Activated naive CD8-positive, alpha-beta T cell treated with anti-CD3 and anti-CD28 coated beads, Interleukin-2, amount 10 ng/mL, durations not matched to agents 7 days and 5 days (primary cell): ENCODE measurements at regions not wholly inside any gene's neighbourhood (a gene's known extent, or its start where the extent isn't known, plus 50 kb on each side); places are given as distances from the start of the nearest gene placed in this dataset.

ENCODE experiments used
- ATAC-seq: fragments of 150-1000 bp; cut with Tn5 transposase; one replicate; pipeline ENCODE4 v1.10.0; 2021; ENCODE audit warnings: low read depth, moderate library complexity
- POLR2A ChIA-PET: fragments of 350-600 bp; sonication (Branson Sonifier 250); formaldehyde crosslinking; loops from one replicate; lab custom pipeline; 2021; ENCODE audit warnings: antibody characterized with exemption; lab: Charles Lee
- DNase-seq: peaks from one replicate; pipeline ENCODE4 v3.0.0; 2021
- H3K27ac Mint-ChIP-seq: one replicate; pipeline ENCODE4 v1.8.0; 2022; ENCODE audit warnings: mild to moderate bottlenecking, mixed read lengths
- H3K27me3 Mint-ChIP-seq: one replicate; pipeline ENCODE4 v1.8.0; 2022; ENCODE audit warnings: mild to moderate bottlenecking, moderate library complexity, mixed read lengths
- H3K36me3 Mint-ChIP-seq: one replicate; pipeline ENCODE4 v1.8.0; 2021; ENCODE audit warnings: mild to moderate bottlenecking, mixed read lengths
- H3K4me1 Mint-ChIP-seq: one replicate; pipeline ENCODE4 v1.8.0; 2021; ENCODE audit warnings: mixed read lengths
- H3K4me3 Mint-ChIP-seq: one replicate; pipeline ENCODE4 v1.8.0; 2022; ENCODE audit warnings: mild to moderate bottlenecking, moderate library complexity, mixed read lengths
- H3K9me3 Mint-ChIP-seq: one replicate; pipeline ENCODE4 v1.8.0; 2021; ENCODE audit warnings: mixed read lengths

- no peak for DNase-seq
- no peaks in the 10 kb centered on the region for H3K27me3 Mint-ChIP-seq
- H3K27ac Mint-ChIP-seq, result no peak overlapping the region
- H3K36me3 Mint-ChIP-seq, result no peaks in the 10 kb centered on the region
- POLR2A ChIA-PET, result no interaction called here
- no peak overlapping the region for H3K4me3 Mint-ChIP-seq
- H3K4me1 Mint-ChIP-seq, result no peaks in the 10 kb centered on the region
- H3K9me3 Mint-ChIP-seq, result no peaks in the 10 kb centered on the region
- no peak for ATAC-seq
These were observed 115.3 kb upstream of the CELF4 start for GRCh38 chr18:37680911-37681310.

DNA sequence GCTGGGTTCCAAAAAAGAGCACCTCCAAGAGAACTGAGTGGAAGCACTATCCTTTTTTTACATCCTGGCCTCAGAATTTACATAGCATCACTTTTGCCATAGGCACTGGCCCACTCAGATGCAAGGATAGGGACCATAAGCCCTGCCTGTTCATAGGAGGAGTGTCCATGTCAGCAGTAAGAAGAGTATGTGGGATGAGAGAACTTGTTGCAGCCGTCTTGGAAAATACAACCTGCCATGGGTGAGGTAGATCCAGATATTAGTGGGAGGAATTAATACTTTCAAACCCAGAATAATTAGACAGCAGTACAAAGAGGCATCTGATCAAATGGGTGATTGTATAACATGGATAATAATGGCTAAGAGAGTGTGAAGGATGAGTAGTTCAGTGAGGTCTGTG is 110.7 kb upstream of the CELF4 start:
- no peaks in the 10 kb centered on the region for H3K27me3 Mint-ChIP-seq
- ATAC-seq, result no peak
- no peaks in the 10 kb centered on the region for H3K36me3 Mint-ChIP-seq
- no peak for DNase-seq
- peaks cover 1% of the 10 kb centered on the region for H3K9me3 Mint-ChIP-seq
- H3K4me3 Mint-ChIP-seq, result no peak overlapping the region
- no peak overlapping the region for H3K27ac Mint-ChIP-seq
- POLR2A ChIA-PET, result no interaction called here
- H3K4me1 Mint-ChIP-seq, result no peaks in the 10 kb centered on the region

DNA sequence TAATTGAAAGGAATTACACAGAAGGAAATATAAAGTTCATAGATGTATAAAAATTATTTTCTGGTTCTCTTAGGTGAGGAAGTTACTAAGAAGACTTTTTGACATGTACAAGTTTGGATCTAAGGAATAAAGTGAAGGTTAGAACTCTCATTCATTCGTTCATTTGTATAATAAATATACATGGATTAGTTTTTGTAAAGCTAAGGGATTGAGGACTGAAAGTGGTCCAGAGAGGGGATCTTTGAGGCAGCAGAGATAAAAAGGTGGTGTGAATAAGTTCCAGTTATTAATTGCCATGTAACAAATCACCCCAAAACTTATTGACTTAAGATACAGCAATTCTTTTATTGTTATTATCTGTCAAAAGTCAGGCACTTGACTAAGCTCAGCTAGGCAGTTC is 110.1 kb upstream of the CELF4 start:
- no peaks in the 10 kb centered on the region for H3K27me3 Mint-ChIP-seq
- H3K27ac Mint-ChIP-seq, result no peak overlapping the region
- ATAC-seq, result no peak
- H3K9me3 Mint-ChIP-seq, result peaks cover 1% of the 10 kb centered on the region
- POLR2A ChIA-PET, result no interaction called here
- H3K4me3 Mint-ChIP-seq, result no peak overlapping the region
- no peak for DNase-seq
- no peaks in the 10 kb centered on the region for H3K4me1 Mint-ChIP-seq
- no peaks in the 10 kb centered on the region for H3K36me3 Mint-ChIP-seq

- Mint-ChIP-seq H3K4me1 (no peaks in the 10 kb centered on the region), H3K27me3 (no peaks in the 10 kb centered on the region), H3K36me3 (no peaks in the 10 kb centered on the region), H3K27ac (no peak overlapping the region), H3K4me3 (no peak overlapping the region), H3K9me3 (peaks cover 1% of the 10 kb centered on the region)
- DNase-seq (no peak), ATAC-seq (no peak)
- POLR2A ChIA-PET, result no interaction called here
These were observed 109.0 kb upstream of the CELF4 start for GRCh38 chr18:37674570-37674969.

DNA sequence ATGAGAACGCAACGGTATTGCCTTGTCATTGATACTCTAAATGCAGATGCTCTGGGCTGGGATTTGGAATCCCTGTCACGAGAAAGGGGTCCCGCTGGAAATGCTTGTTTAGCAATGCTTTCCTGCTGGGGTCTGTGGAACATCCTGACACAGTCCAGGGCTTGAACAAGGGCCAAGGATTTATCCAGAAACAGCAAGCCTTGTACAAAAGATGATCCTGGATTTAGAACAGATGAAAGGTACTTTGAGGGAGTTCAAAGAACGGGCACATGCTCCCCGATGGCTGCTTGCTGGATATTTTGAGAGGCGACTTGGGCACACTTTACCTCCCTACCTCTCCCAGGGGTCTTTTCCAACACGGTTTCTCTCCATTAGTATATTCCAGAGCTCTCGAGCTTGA is 108.1 kb upstream of the CELF4 start:
- POLR2A ChIA-PET, result no interaction called here
- H3K27ac Mint-ChIP-seq, result no peak overlapping the region
- no peak for DNase-seq
- H3K4me1 Mint-ChIP-seq, result no peaks in the 10 kb centered on the region
- peaks cover 1% of the 10 kb centered on the region for H3K9me3 Mint-ChIP-seq
- ATAC-seq, result no peak
- no peak overlapping the region for H3K4me3 Mint-ChIP-seq
- H3K36me3 Mint-ChIP-seq, result no peaks in the 10 kb centered on the region
- H3K27me3 Mint-ChIP-seq, result no peaks in the 10 kb centered on the region

DNA sequence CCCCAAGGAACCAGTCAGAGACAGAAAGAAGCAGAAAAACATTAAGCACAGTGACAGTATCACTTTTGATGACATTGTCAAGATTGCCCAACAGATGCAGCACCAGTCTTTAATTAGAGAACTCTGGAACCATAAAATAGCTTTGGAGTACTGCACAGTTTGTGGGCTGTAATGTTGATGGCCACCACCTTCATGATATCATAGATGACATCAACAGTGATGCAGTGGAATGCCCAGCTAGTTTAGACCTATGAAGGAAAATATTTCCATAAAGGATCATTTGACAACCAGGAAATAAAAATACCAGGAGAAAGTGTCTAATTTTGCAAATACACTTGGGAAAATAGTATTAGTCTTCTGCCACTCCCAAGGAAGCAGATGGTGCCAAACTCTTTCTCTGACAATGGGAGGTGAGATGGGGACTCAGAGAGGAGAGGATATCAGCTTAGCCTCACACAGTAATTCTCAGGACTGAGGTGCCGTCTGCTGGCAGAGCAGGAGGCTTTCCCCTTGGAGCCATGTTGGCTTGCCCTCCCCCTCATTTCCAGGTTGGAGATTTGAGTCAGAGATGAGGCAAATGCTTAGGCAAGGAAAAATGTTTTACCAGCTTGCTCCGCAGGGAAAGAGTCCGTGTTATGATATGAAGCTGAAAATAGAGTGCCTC is 107.5 kb upstream of the CELF4 start:
- H3K36me3 Mint-ChIP-seq, result no peaks in the 10 kb centered on the region
- POLR2A ChIA-PET, result no interaction called here

DNA sequence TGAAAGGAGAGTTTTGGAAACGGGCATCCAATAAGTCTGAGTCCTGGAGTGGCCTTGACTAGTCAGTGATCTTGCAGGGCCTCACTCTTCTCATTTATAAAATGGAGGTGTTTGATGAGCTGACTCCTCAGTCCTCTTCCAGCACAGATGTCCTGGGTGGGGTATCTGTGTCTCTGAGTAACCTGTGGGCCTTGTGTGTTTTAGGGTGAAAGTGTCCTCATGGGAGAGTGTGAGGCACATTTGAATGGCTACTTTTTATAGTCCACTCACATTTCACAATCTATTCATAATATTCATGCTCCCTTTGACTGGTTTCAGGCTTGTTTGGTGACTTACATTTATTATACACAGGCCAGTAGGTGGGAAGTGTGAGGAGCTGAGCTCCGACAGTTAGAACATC is 106.4 kb upstream of the CELF4 start:
- POLR2A ChIA-PET, result interaction anchor here (0.6 kb wide), 1 partner anchor 1704 kb away, joined by 4 read pairs; no protein-coding TSS in a partner anchor
- Mint-ChIP-seq H3K36me3 (no peaks in the 10 kb centered on the region), H3K27ac (no peak overlapping the region), H3K4me1 (no peaks in the 10 kb centered on the region), H3K4me3 (no peak overlapping the region), H3K27me3 (no peaks in the 10 kb centered on the region), H3K9me3 (peaks cover 1% of the 10 kb centered on the region)
- no peak for DNase-seq
- no peak for ATAC-seq

More for the DNA sequence above, 107.5 kb upstream of the CELF4 start:
- peaks cover 1% of the 10 kb centered on the region for H3K9me3 Mint-ChIP-seq
- ATAC-seq (no peak), DNase-seq (no peak)
- H3K27ac Mint-ChIP-seq, result no peak overlapping the region
- H3K4me3 Mint-ChIP-seq, result no peak overlapping the region
- no peaks in the 10 kb centered on the region for H3K27me3 Mint-ChIP-seq
- no peaks in the 10 kb centered on the region for H3K4me1 Mint-ChIP-seq

GRCh38 chr18:37671530-37671929 is 105.9 kb upstream of the CELF4 start:
- peaks cover 1% of the 10 kb centered on the region for H3K9me3 Mint-ChIP-seq
- no peaks in the 10 kb centered on the region for H3K36me3 Mint-ChIP-seq
- POLR2A ChIA-PET, result no interaction called here
- H3K27me3 Mint-ChIP-seq, result no peaks in the 10 kb centered on the region
- no peaks in the 10 kb centered on the region for H3K4me1 Mint-ChIP-seq
- DNase-seq (no peak), ATAC-seq (no peak)
- H3K4me3 Mint-ChIP-seq, result no peak overlapping the region
- no peak overlapping the region for H3K27ac Mint-ChIP-seq

DNA sequence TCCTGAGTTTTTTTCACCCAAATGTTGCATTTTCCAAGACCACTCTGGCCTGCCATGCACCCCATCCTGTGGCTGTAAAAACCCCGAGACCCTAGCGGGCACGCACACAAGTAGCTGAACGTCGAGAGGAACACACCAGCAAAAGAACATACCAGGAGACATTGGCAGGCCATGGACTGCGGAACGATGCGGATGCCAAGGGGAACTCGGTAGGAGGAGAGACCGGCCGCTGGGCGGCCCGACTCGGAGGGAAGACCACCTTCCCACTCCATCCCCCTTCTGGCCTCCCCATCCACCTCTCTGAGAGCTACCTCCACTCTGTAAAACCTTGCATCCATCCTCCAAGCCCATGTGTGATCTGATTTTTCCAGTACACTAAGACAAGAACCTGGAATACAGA is 105.5 kb upstream of the CELF4 start:
- no peaks in the 10 kb centered on the region for H3K27me3 Mint-ChIP-seq
- no peak for ATAC-seq
- POLR2A ChIA-PET, result no interaction called here
- H3K4me3 Mint-ChIP-seq, result no peak overlapping the region
- no peak for DNase-seq
- H3K27ac Mint-ChIP-seq, result no peak overlapping the region
- H3K36me3 Mint-ChIP-seq, result no peaks in the 10 kb centered on the region
- H3K9me3 Mint-ChIP-seq, result peaks cover 1% of the 10 kb centered on the region
- H3K4me1 Mint-ChIP-seq, result no peaks in the 10 kb centered on the region

GRCh38 chr18:37669991-37670534 is 104.5 kb upstream of the CELF4 start:
- H3K4me3 Mint-ChIP-seq, result no peak overlapping the region
- H3K27me3 Mint-ChIP-seq, result no peaks in the 10 kb centered on the region
- H3K9me3 Mint-ChIP-seq, result no peaks in the 10 kb centered on the region
- no peaks in the 10 kb centered on the region for H3K36me3 Mint-ChIP-seq
- no peak for ATAC-seq
- POLR2A ChIA-PET, result no interaction called here
- no peak for DNase-seq
- no peaks in the 10 kb centered on the region for H3K4me1 Mint-ChIP-seq
- H3K27ac Mint-ChIP-seq, result no peak overlapping the region

DNA sequence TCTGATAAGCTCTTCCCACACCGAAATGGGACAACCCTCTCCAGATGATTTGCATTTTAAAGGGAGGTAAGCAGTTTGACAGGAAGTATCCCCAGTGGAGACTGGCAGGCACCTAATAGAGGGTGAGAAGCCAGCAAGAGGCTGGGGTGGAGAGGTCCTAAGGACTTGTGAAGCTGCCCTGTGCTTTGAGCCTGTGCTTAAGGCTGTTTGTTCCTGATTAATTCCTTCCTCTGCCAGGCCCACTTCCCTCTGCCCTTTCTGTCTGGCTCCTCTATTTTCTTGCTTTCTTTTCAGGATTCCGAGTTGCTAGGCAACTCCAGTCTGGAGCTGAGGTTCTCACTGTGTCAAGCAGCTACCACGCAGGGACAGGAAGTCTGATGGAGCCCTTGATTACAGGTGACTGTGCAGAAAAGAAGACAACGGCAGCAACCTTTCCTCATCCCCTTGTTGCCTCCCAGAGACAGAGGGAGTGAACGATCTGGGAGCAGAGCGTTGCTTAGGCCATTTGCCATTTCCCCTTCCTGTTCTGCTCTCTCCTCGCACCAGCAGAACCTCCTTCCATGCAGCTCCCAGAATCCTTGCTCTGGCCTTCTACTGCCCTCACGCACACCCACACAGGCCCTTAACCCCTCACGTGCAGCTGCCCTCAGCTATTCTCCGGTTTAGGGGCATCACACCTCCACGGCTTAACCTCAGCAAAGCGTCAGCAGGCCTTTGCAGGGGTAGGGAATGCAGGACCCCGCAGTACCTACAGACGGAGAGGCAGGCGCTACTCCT is 103.6 kb upstream of the CELF4 start:
- Mint-ChIP-seq H3K27ac (no peak overlapping the region), H3K4me3 (no peak overlapping the region), H3K4me1 (no peaks in the 10 kb centered on the region), H3K9me3 (no peaks in the 10 kb centered on the region), H3K27me3 (no peaks in the 10 kb centered on the region), H3K36me3 (no peaks in the 10 kb centered on the region)
- POLR2A ChIA-PET, result no interaction called here
- ATAC-seq (no peak), DNase-seq (no peak)

DNA sequence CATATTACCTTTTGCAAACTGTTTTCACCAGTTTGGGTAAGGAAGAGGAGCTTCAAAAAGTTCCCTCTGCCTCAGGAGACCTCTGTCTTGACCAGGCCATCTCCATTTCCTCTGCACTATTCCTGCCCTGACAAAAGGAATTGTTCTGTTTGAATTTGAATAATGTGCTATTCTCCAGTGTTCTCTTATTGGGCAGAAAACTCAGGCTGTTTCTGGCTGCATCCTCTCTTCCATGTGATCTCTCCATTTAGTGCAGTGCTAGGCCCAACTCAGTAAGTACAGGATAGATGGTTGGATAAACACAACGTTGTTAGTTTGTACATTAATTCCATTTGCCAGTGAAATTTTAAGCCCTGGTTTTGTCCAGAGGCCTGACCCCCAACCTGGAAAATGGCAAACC is 102.2 kb upstream of the CELF4 start:
- Mint-ChIP-seq H3K27ac (no peak overlapping the region), H3K4me3 (no peak overlapping the region), H3K36me3 (no peaks in the 10 kb centered on the region), H3K27me3 (no peaks in the 10 kb centered on the region), H3K4me1 (no peaks in the 10 kb centered on the region), H3K9me3 (no peaks in the 10 kb centered on the region)
- POLR2A ChIA-PET, result no interaction called here
- no peak for ATAC-seq
- no peak for DNase-seq

DNA sequence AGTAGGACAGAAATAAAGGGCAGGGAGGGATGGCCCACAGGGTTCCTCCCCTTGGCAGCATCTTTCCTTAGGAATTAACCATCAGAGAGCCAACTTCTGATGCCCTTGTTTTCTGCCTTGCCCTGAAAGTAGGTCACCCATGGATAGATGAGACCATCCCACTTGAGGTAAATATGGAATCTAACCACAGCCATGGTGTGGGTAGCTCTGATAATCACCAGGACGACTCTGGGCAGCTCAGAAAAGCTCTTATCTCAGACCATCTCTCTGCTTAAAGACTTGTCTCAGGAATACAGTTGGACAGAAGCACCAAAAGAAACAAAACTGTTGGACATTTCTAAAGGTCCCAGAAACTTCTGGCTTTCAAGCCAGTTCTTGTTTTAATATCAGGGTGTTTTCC is 101.4 kb upstream of the CELF4 start:
- no peak overlapping the region for H3K4me3 Mint-ChIP-seq
- DNase-seq, result no peak
- ATAC-seq, result no peak
- no peaks in the 10 kb centered on the region for H3K27me3 Mint-ChIP-seq
- no peaks in the 10 kb centered on the region for H3K9me3 Mint-ChIP-seq
- no peaks in the 10 kb centered on the region for H3K4me1 Mint-ChIP-seq
- no peak overlapping the region for H3K27ac Mint-ChIP-seq
- no peaks in the 10 kb centered on the region for H3K36me3 Mint-ChIP-seq
- POLR2A ChIA-PET, result no interaction called here

DNA sequence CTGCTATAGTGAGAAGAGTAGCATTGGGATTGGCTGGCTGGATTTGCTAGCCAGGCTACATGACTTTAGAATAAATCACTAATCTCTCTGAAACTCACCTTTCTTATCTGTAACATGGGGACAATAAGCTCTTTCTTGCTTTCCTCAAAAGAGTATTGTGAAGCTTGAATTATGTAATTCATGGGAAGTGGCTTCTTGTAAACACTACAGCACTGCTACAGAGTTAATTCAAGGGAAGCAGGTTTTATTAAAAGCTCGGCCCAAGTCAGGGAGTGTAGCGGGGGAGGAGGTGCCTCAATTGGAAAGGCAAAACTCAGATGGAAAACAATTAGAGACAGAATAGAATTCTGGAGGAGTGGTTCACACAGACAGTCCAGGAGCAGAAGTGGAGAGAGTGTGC is 100.9 kb upstream of the CELF4 start:
- H3K27ac Mint-ChIP-seq, result no peak overlapping the region
- POLR2A ChIA-PET, result no interaction called here
- no peaks in the 10 kb centered on the region for H3K9me3 Mint-ChIP-seq
- no peak for ATAC-seq
- H3K36me3 Mint-ChIP-seq, result no peaks in the 10 kb centered on the region
- no peak for DNase-seq
- H3K4me3 Mint-ChIP-seq, result no peak overlapping the region
- no peaks in the 10 kb centered on the region for H3K27me3 Mint-ChIP-seq
- no peaks in the 10 kb centered on the region for H3K4me1 Mint-ChIP-seq
